T-helper 1 cell treated with Interleukin-12 subunit alpha and Interleukin-12 subunit beta and Interleukin-4 antibody, amounts not matched to agents 30 ng/mL and 1 ng/mL, for 36 hours (primary cell): ENCODE measurements at regions not wholly inside any gene's neighbourhood (a gene's known extent, or its start where the extent isn't known, plus 50 kb on each side); places are given as distances from the start of the nearest gene placed in this dataset.

Source experiments
- intact Hi-C: fragments of 100-400 bp; cut with micrococcal nuclease; formaldehyde crosslinking; loops from one replicate; pipeline ENCODE4 v1.15.1; 2024

GRCh38 chr13:44120043-44120442, 240.3 kb downstream of the LACC1 start:
- intact Hi-C loops: no loop called here

- intact Hi-C loops: no loop called here
Measured at GRCh38 chr13:44120849-44121755, 241.4 kb downstream of the LACC1 start.

GRCh38 chr13:44124352-44124751, 244.6 kb downstream of the LACC1 start:
- intact Hi-C loops: no loop called here

- intact Hi-C loops: no loop called here
Measured at GRCh38 chr13:44125943-44126469, 246.3 kb downstream of the LACC1 start.

GRCh38 chr13:44128552-44129001, 245.0 kb upstream of the SERP2 start:
- intact Hi-C loops: no loop called here

- intact Hi-C loops: no loop called here
Measured at GRCh38 chr13:44129418-44129817, 244.2 kb upstream of the SERP2 start.

GRCh38 chr13:44131069-44131614, 242.5 kb upstream of the SERP2 start:
- intact Hi-C loops: no loop called here

- intact Hi-C loops: no loop called here
Measured at GRCh38 chr13:44132710-44133109, 240.9 kb upstream of the SERP2 start.

GRCh38 chr13:44133626-44134025, 240.0 kb upstream of the SERP2 start:
- intact Hi-C loops: no loop called here

- intact Hi-C loops: no loop called here
Measured at GRCh38 chr13:44135566-44135965, 238.1 kb upstream of the SERP2 start.

GRCh38 chr13:44136696-44137268, 236.8 kb upstream of the SERP2 start:
- intact Hi-C loops: no loop called here

GRCh38 chr13:44137466-44137865, 236.2 kb upstream of the SERP2 start:
- intact Hi-C loops: no loop called here

GRCh38 chr13:44140146-44140545, 233.5 kb upstream of the SERP2 start:
- intact Hi-C loops: loop anchor here (2.0 to 5.0 kb wide), 4 partner anchors 231 to 1912 kb away; partner anchors contain the start of genes AKAP11, GTF2F2 and ZC3H13

- intact Hi-C loops: loop anchor here (1.0 to 5.0 kb wide), 5 partner anchors 232 to 1911 kb away; partner anchors contain the start of genes AKAP11, GTF2F2 and ZC3H13
Measured at GRCh38 chr13:44140888-44141724, 232.5 kb upstream of the SERP2 start.

- intact Hi-C loops: loop anchor here (1.0 to 5.0 kb wide), 15 partner anchors 49 to 1910 kb away; partner anchors contain the start of genes AKAP11, CCDC122, EPSTI1 and GTF2F2
Measured at GRCh38 chr13:44141725-44142539, 231.7 kb upstream of the SERP2 start.

GRCh38 chr13:44142540-44142867, 231.1 kb upstream of the SERP2 start:
- intact Hi-C loops: loop anchor here (1.0 to 5.0 kb wide), 13 partner anchors 49 to 1910 kb away; partner anchors contain the start of genes AKAP11, CCDC122, EPSTI1 and GTF2F2

GRCh38 chr13:44142941-44143665, 230.5 kb upstream of the SERP2 start:
- intact Hi-C loops: loop anchor here (1.0 to 5.0 kb wide), 13 partner anchors 48 to 1909 kb away; partner anchors contain the start of genes AKAP11, CCDC122, EPSTI1 and GTF2F2

- intact Hi-C loops: no loop called here
Measured at GRCh38 chr13:44146138-44146537, 227.5 kb upstream of the SERP2 start.

GRCh38 chr13:44147233-44147632, 226.4 kb upstream of the SERP2 start:
- intact Hi-C loops: no loop called here
